Activated CD8-positive, alpha-beta T cell treated with anti-CD3 and anti-CD28 coated beads for 36 hours (primary cell): ENCODE measurements at regions not wholly inside any gene's neighbourhood (a gene's known extent, or its start where the extent isn't known, plus 50 kb on each side); places are given as distances from the start of the nearest gene placed in this dataset.

ENCODE experiments used
- ATAC-seq: fragments of 200-7000 bp; cut with Tn5 transposase; one replicate; pipeline ENCODE4 v1.10.0; 2021; ENCODE audit warnings: mild to moderate bottlenecking, moderate library complexity
- CTCF ChIA-PET: fragments of 350-600 bp; sonication (Branson Sonifier 250); formaldehyde crosslinking; loops from one replicate; lab custom pipeline; 2021; ENCODE audit warnings: antibody characterized with exemption; lab: Charles Lee
- POLR2A ChIA-PET: fragments of 350-600 bp; sonication (Branson Sonifier 250); formaldehyde crosslinking; loops from one replicate; lab custom pipeline; 2021; ENCODE audit warnings: antibody characterized with exemption; lab: Charles Lee
- DNase-seq: peaks from one replicate; pipeline ENCODE4 v3.0.0-alpha.2; 2020
- H3K27ac Mint-ChIP-seq: one replicate; pipeline ENCODE4 v1.8.0; 2021; ENCODE audit warnings: mild to moderate bottlenecking, mixed read lengths
- H3K27me3 Mint-ChIP-seq: one replicate; pipeline ENCODE4 v1.8.0; 2021; ENCODE audit warnings: mixed read lengths
- H3K36me3 Mint-ChIP-seq: one replicate; pipeline ENCODE4 v1.8.0; 2021; ENCODE audit warnings: low read depth, mixed read lengths
- H3K4me1 Mint-ChIP-seq: one replicate; pipeline ENCODE4 v1.8.0; 2021; ENCODE audit warnings: low read depth, mixed read lengths
- H3K4me3 Mint-ChIP-seq: one replicate; pipeline ENCODE4 v1.8.0; 2021; ENCODE audit warnings: mild to moderate bottlenecking, moderate library complexity, mixed read lengths
- H3K9me3 Mint-ChIP-seq: one replicate; pipeline ENCODE4 v1.8.0; 2021; ENCODE audit warnings: mixed read lengths
- intact Hi-C: fragments of 100-400 bp; cut with micrococcal nuclease; formaldehyde crosslinking; loops from one replicate; pipeline ENCODE4 v1.10.0; 2022
- TF ChIP-seq, protein P1 (sequence below): fragments of 200-600 bp; IDR thresholded peaks from one replicate; pipeline ENCODE4 v1.8.0; 2022; ENCODE audit warnings: antibody characterized with exemption, mild to moderate bottlenecking

DNA sequence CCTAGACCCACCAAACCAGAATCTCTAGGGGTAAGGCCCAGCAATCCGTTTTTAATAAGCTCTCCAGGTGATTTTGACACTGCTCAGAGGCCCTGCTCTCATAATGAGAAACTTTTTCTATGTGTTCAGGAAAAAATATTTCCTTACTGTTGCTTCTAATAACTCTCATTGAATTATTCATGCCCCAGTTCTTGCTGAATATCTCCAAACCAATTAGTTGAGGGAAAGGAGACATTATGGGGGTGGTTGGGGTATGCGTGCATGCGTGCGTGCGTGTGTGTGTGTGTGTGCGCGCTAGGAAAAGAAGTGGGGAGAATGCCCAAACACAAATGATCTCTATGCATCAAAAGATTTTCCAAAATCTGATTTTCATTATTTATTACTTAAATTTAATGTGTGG is 411.4 kb downstream of the PIK3R1 start:
- Mint-ChIP-seq H3K36me3 (no peaks in the 10 kb centered on the region), H3K4me3 (no peak overlapping the region), H3K4me1 (no peaks in the 10 kb centered on the region), H3K27me3 (no peaks in the 10 kb centered on the region), H3K27ac (no peak overlapping the region), H3K9me3 (no peaks in the 10 kb centered on the region)
- CTCF ChIA-PET = no interaction called here
- DNase-seq = no peak
- POLR2A ChIA-PET = no interaction called here
- no peak for ATAC-seq
- TF ChIP-seq, protein P1, sequence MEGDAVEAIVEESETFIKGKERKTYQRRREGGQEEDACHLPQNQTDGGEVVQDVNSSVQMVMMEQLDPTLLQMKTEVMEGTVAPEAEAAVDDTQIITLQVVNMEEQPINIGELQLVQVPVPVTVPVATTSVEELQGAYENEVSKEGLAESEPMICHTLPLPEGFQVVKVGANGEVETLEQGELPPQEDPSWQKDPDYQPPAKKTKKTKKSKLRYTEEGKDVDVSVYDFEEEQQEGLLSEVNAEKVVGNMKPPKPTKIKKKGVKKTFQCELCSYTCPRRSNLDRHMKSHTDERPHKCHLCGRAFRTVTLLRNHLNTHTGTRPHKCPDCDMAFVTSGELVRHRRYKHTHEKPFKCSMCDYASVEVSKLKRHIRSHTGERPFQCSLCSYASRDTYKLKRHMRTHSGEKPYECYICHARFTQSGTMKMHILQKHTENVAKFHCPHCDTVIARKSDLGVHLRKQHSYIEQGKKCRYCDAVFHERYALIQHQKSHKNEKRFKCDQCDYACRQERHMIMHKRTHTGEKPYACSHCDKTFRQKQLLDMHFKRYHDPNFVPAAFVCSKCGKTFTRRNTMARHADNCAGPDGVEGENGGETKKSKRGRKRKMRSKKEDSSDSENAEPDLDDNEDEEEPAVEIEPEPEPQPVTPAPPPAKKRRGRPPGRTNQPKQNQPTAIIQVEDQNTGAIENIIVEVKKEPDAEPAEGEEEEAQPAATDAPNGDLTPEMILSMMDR = no peak
- intact Hi-C loops = no loop called here

DNA sequence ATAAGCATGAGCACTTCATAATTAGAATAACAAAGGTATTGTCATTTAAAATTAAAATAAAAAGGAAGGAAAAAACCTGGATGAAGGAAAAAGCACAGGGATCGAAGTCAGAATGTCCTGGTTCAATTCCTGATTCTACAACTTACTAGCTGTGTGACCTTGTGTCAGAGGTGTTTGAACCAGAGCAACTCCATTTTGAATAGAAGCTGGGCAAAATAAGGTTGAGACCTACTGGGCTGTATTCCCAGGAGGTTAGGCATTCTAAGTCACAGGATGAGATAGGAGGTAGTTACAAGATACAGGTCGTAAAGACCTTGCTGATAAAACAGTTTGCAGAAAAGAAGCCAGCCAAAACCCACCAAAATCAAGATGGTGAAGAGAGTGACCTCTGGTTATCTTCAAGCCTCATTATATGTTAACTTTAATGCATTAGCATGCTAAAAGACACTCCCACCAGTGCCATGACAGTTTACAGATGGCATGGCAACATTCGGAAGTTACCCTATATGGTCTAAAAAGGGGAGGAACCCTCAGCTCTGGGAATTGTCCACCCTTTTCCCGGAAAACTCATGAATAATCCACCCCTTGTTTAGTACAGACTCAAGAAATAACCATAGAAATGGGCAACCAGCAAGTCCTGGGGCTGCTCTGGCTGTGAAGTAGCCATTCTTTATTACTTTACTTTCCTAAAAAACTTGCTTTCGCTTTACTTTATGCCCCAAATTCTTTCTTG is 412.7 kb downstream of the PIK3R1 start:
- H3K27me3 Mint-ChIP-seq = no peaks in the 10 kb centered on the region
- ChIA-PET POLR2A (no interaction called here), CTCF (no interaction called here)
- TF ChIP-seq, protein P1 = no peak
- no peaks in the 10 kb centered on the region for H3K36me3 Mint-ChIP-seq
- DNase-seq = no peak
- no peak for ATAC-seq
- H3K27ac Mint-ChIP-seq = no peak overlapping the region
- H3K4me3 Mint-ChIP-seq = no peak overlapping the region
- intact Hi-C loops = no loop called here
- H3K4me1 Mint-ChIP-seq = no peaks in the 10 kb centered on the region
- H3K9me3 Mint-ChIP-seq = no peaks in the 10 kb centered on the region

DNA sequence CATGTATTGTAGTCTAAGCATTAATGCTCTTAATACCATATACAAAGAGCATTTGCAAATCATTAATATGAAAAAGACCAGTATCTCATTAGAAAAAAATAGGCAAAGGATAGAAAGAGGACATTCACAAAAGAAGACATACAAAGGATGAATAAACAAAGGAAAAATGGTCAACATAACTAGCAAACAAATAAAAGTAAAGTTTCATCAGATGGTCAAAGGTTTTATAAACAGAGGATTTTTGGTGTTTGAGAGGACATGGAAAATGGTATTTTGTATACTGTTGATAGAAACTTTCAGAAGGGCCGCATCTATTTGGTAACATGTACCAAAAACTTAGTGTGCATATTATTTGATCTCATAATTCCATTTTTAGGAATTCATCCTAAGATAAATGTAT is 414.8 kb downstream of the PIK3R1 start:
- CTCF ChIA-PET = no interaction called here
- TF ChIP-seq, protein P1 = no peak
- POLR2A ChIA-PET = no interaction called here
- DNase-seq (no peak), ATAC-seq (no peak)
- Mint-ChIP-seq H3K4me1 (no peaks in the 10 kb centered on the region), H3K27me3 (no peaks in the 10 kb centered on the region), H3K27ac (no peak overlapping the region), H3K36me3 (no peaks in the 10 kb centered on the region), H3K9me3 (no peaks in the 10 kb centered on the region), H3K4me3 (no peak overlapping the region)
- intact Hi-C loops = no loop called here

DNA sequence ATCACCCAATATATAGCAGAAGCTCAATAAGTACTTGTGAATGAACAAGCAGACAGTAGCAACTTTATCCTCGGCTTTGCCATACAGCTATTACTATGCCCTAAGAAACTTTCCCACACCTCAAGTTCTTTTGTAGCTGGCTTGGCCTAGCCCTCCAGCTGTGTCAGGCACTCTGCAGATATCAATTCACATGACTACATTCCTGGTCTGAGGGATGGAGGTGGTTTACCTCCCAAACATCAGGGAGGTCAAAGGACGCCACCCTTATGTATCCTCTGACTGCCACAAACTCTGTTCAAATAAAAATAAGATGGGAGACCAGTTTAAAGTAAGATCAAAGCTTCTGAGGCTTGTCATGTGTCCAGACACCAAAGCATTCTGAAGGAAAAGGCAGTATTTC is 416.3 kb downstream of the PIK3R1 start:
- no peaks in the 10 kb centered on the region for H3K27me3 Mint-ChIP-seq
- H3K36me3 Mint-ChIP-seq = no peaks in the 10 kb centered on the region
- no peak overlapping the region for H3K27ac Mint-ChIP-seq
- intact Hi-C loops = no loop called here
- H3K9me3 Mint-ChIP-seq = no peaks in the 10 kb centered on the region
- no peak overlapping the region for H3K4me3 Mint-ChIP-seq
- POLR2A ChIA-PET = no interaction called here
- CTCF ChIA-PET = no interaction called here
- DNase-seq = no peak
- TF ChIP-seq, protein P1 = no peak
- ATAC-seq = no peak
- no peaks in the 10 kb centered on the region for H3K4me1 Mint-ChIP-seq

DNA sequence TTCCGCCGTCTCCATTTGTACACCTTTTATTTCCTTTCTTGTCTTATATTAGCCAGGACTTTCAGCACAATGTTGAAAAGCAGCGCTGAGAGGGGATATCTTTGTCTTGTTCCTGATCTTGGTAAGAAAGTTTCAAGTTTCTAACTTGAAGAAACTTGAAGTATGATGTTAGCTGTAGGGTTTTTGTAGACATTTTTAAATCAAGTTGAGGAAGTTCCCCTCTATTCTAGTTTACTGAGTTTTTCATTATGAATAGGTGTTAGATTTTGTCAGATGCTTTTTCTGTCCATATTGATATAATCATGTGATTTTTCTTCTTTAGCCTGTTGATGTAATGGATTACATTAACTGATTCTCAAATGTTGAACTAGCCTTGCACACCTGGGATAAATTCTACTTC is 425.7 kb downstream of the PIK3R1 start:
- Mint-ChIP-seq H3K27ac (no peak overlapping the region), H3K4me1 (no peaks in the 10 kb centered on the region), H3K4me3 (no peak overlapping the region), H3K27me3 (no peaks in the 10 kb centered on the region), H3K9me3 (no peaks in the 10 kb centered on the region), H3K36me3 (no peaks in the 10 kb centered on the region)
- TF ChIP-seq, protein P1 = no peak
- DNase-seq (no peak), ATAC-seq (no peak)
- CTCF ChIA-PET = no interaction called here
- POLR2A ChIA-PET = no interaction called here
- intact Hi-C loops = no loop called here
